Neural progenitor cell (in vitro differentiated cells): ENCODE measurements at regions not wholly inside any gene's neighbourhood (a gene's known extent, or its start where the extent isn't known, plus 50 kb on each side); places are given as distances from the start of the nearest gene placed in this dataset.

Experiments
- EZH2 ChIP-seq: fragments of 200-600 bp; sonication (generic); IDR thresholded peaks from 2 replicates; pipeline ENCODE4 v1.6.1; 2017; ENCODE audit warnings: antibody characterized with exemption, mild to moderate bottlenecking, moderate library complexity
- TF ChIP-seq, protein P1 (sequence below): fragments of 200-600 bp; sonication (generic); IDR thresholded peaks from 2 replicates; pipeline ENCODE4 v1.5.1; 2017; ENCODE audit warnings: antibody characterized with exemption, mild to moderate bottlenecking

DNA sequence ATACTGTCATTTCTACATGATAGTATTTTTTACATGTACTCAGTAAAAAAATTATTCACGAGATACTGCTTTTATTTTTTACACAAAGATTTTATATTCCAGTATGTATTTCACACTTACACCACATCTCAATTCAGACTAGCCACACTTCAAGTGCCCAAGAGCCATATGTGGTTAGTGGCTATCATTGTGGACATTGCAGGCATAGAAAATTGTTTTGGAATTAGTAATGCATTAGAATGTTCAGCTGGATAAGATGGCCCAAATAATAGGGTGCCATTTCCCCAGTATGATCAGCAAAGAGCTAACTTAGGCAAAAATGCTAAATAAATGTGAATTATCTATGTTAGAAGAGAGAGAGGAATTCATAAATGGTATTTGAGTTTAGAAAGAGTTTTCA, 203.8 kb upstream of the MCTP2 start:
- TF ChIP-seq, protein P1, sequence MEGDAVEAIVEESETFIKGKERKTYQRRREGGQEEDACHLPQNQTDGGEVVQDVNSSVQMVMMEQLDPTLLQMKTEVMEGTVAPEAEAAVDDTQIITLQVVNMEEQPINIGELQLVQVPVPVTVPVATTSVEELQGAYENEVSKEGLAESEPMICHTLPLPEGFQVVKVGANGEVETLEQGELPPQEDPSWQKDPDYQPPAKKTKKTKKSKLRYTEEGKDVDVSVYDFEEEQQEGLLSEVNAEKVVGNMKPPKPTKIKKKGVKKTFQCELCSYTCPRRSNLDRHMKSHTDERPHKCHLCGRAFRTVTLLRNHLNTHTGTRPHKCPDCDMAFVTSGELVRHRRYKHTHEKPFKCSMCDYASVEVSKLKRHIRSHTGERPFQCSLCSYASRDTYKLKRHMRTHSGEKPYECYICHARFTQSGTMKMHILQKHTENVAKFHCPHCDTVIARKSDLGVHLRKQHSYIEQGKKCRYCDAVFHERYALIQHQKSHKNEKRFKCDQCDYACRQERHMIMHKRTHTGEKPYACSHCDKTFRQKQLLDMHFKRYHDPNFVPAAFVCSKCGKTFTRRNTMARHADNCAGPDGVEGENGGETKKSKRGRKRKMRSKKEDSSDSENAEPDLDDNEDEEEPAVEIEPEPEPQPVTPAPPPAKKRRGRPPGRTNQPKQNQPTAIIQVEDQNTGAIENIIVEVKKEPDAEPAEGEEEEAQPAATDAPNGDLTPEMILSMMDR, result no peak
- no peak for TF ChIP-seq EZH2
